ENCODE measurements at regions not wholly inside any gene's neighbourhood (a gene's known extent, or its start where the extent isn't known, plus 50 kb on each side); places are given as distances from the start of the nearest gene placed in this dataset.

DNA sequence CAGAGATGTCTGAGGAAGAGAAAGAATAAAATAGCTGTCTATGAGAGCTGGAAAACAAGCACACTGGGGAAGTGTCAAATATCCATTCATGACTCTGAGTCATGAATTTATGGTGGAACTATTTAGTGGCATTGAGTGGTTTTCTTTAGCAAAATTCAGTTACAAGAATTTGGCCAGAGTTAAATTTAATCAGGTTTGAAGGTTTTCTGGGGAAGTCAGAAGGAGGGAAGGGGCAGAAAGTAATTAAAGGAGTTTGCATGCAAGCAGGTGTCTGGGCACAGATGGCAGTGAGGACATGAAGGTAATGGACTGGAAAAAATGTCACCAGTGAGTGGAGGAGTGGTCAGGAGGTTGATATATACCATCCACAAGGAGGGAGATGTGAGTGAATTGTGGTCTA is 121.9 kb upstream of the IVNS1ABP start:
- no peaks in the 10 kb centered on the region for H3K27me3 Mint-ChIP-seq (ENCODE audit: insufficient read depth, unreplicated experiment)
- no peaks in the 10 kb centered on the region for H3K9me3 Mint-ChIP-seq (ENCODE audit: unreplicated experiment)
- TF ChIP-seq, protein P1, sequence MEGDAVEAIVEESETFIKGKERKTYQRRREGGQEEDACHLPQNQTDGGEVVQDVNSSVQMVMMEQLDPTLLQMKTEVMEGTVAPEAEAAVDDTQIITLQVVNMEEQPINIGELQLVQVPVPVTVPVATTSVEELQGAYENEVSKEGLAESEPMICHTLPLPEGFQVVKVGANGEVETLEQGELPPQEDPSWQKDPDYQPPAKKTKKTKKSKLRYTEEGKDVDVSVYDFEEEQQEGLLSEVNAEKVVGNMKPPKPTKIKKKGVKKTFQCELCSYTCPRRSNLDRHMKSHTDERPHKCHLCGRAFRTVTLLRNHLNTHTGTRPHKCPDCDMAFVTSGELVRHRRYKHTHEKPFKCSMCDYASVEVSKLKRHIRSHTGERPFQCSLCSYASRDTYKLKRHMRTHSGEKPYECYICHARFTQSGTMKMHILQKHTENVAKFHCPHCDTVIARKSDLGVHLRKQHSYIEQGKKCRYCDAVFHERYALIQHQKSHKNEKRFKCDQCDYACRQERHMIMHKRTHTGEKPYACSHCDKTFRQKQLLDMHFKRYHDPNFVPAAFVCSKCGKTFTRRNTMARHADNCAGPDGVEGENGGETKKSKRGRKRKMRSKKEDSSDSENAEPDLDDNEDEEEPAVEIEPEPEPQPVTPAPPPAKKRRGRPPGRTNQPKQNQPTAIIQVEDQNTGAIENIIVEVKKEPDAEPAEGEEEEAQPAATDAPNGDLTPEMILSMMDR (IDR thresholded peaks at IDR 0.05; ENCODE audit: insufficient read depth in 1 of 2, low read depth in 1 of 2, low read length in 1 of 2, severe bottlenecking in 1 of 2, unreplicated experiment in 1 of 2): no peak
- ChIA-PET CTCF (no interaction called here), POLR2A (no interaction called here)
- DNase-seq: no peak
- intact Hi-C loops (cut with micrococcal nuclease; ENCODE audit: unreplicated experiment): no loop called here
- peaks cover 8% of the 10 kb centered on the region; the same call in 1 of the 2 replicates for H3K4me1 ChIP-seq
- no peak overlapping the region for H3K4me3 ChIP-seq (ENCODE audit: low read depth, low read length)
- no peak overlapping the region for H3K4me3 Mint-ChIP-seq (ENCODE audit: unreplicated experiment)
- H3K4me1 Mint-ChIP-seq (ENCODE audit: low read depth, unreplicated experiment): no peaks in the 10 kb centered on the region
- H3K36me3 ChIP-seq (ENCODE audit: control insufficient read depth, insufficient read depth, low read length): no peaks in the 10 kb centered on the region
- no peaks in the 10 kb centered on the region for H3K36me3 Mint-ChIP-seq (ENCODE audit: insufficient read depth, unreplicated experiment)
- H3K27me3 ChIP-seq (replicated peaks; ENCODE audit: control insufficient read depth, insufficient read depth, low read length): no peaks in the 10 kb centered on the region
- H3K27ac Mint-ChIP-seq (ENCODE audit: unreplicated experiment): no peak overlapping the region
- H3K9me3 ChIP-seq: no peaks in the 10 kb centered on the region
- no TSS peak for BruUV-seq (replicated peaks)

DNA sequence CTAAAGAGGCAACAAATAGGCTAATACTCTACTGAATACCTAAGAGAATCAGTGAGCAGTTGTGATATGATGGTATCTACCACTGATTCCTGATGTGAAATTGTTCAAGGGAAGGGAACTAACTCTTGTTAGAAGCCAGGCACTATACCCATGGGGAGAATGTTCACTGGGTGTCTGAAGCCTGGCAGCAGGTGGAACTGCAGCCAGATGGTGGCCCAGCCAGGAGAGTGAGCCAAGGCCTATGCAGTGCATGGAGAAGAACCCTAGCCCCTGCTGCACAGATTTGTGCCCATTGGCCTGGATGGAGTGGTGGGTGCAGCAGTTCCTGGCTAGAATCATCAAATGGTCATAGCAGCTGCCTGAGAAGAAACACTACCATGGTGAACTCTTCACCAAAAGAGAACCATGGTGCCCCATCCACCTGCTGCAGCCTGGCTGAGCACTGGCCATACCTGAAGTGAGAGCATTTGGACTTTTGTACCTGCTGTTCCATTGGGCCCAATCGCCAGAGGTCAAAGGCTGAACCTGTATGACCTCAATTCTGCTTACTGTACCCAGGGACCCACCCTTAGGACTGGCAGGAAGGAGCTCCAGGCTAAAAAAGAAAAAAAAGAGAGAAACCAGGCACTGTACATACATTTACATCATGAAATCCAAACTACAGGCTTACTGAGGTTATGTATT is 118.8 kb upstream of the IVNS1ABP start:
- no peak overlapping the region for H3K4me3 ChIP-seq (ENCODE audit: low read depth, low read length)
- BruUV-seq (replicated peaks): no TSS peak

DNA sequence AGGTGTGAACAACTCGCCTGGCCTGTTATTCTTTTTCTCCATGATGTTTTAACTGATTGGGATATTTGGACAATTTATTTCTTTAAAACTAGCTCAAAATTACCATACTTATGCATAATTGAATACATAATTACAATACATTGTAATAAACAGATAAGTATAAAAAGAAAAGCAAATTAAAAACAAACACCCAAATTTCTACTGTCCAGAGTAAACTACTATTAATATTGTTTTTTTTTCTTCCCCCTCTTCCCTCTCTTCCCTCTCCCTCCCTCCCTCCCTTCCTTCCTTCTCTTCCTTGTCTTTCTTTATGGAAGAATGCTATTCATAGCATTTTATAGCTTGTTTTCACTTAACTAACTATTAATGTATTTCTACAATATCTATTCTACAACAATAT is 117.7 kb upstream of the IVNS1ABP start:
- POLR2A ChIA-PET: interaction anchor here (0.6 kb wide), 1 partner anchor 125 kb away, joined by 3 read pairs; no protein-coding TSS in a partner anchor
- intact Hi-C loops (cut with micrococcal nuclease; ENCODE audit: unreplicated experiment): no loop called here
- Mint-ChIP-seq H3K9me3 (ENCODE audit: unreplicated experiment) (no peaks in the 10 kb centered on the region), H3K4me3 (ENCODE audit: unreplicated experiment) (no peak overlapping the region), H3K36me3 (ENCODE audit: insufficient read depth, unreplicated experiment) (no peaks in the 10 kb centered on the region), H3K27ac (ENCODE audit: unreplicated experiment) (no peak overlapping the region), H3K27me3 (ENCODE audit: insufficient read depth, unreplicated experiment) (no peaks in the 10 kb centered on the region), H3K4me1 (ENCODE audit: low read depth, unreplicated experiment) (no peaks in the 10 kb centered on the region)
- no peaks in the 10 kb centered on the region for H3K36me3 ChIP-seq (ENCODE audit: control insufficient read depth, insufficient read depth, low read length)
- no peak overlapping the region for H3K4me3 ChIP-seq (ENCODE audit: low read depth, low read length)
- CTCF ChIA-PET: no interaction called here
- TF ChIP-seq, protein P1 (IDR thresholded peaks at IDR 0.05; ENCODE audit: insufficient read depth in 1 of 2, low read depth in 1 of 2, low read length in 1 of 2, severe bottlenecking in 1 of 2, unreplicated experiment in 1 of 2): no peak
- no peaks in the 10 kb centered on the region for H3K27me3 ChIP-seq (replicated peaks; ENCODE audit: control insufficient read depth, insufficient read depth, low read length)
- H3K4me1 ChIP-seq: no peaks in the 10 kb centered on the region
- no peak for DNase-seq
- no peaks in the 10 kb centered on the region for H3K9me3 ChIP-seq
- no TSS peak for BruUV-seq (replicated peaks)

More for the DNA sequence above, 118.8 kb upstream of the IVNS1ABP start:
- CTCF ChIA-PET: no interaction called here
- POLR2A ChIA-PET: no interaction called here
- DNase-seq: no peak
- Mint-ChIP-seq H3K36me3 (ENCODE audit: insufficient read depth, unreplicated experiment) (no peaks in the 10 kb centered on the region), H3K27ac (ENCODE audit: unreplicated experiment) (no peak overlapping the region), H3K9me3 (ENCODE audit: unreplicated experiment) (no peaks in the 10 kb centered on the region), H3K4me1 (ENCODE audit: low read depth, unreplicated experiment) (no peaks in the 10 kb centered on the region), H3K27me3 (ENCODE audit: insufficient read depth, unreplicated experiment) (no peaks in the 10 kb centered on the region), H3K4me3 (ENCODE audit: unreplicated experiment) (no peak overlapping the region)
- Histone ChIP-seq H3K27me3 (replicated peaks; ENCODE audit: control insufficient read depth, insufficient read depth, low read length) (no peaks in the 10 kb centered on the region), H3K36me3 (ENCODE audit: control insufficient read depth, insufficient read depth, low read length) (no peaks in the 10 kb centered on the region), H3K9me3 (no peaks in the 10 kb centered on the region), H3K4me1 (peaks cover under 1% of the 10 kb centered on the region; the same call in 1 of the 2 replicates)
- intact Hi-C loops (cut with micrococcal nuclease; ENCODE audit: unreplicated experiment): no loop called here
- TF ChIP-seq, protein P1 (IDR thresholded peaks at IDR 0.05; ENCODE audit: insufficient read depth in 1 of 2, low read depth in 1 of 2, low read length in 1 of 2, severe bottlenecking in 1 of 2, unreplicated experiment in 1 of 2): no peak
